ENCODE measurements at regions not wholly inside any gene's neighbourhood (a gene's known extent, or its start where the extent isn't known, plus 50 kb on each side); places are given as distances from the start of the nearest gene placed in this dataset.

GRCh38 chr10:4121502-4122380 lies 336.7 kb upstream of the KLF6 start:
- no peak for DNase-seq (ENCODE audit: low read depth in 2 of 2)

GRCh38 chr10:4120096-4120853 lies 335.3 kb upstream of the KLF6 start:
- no peak for DNase-seq (ENCODE audit: low read depth in 2 of 2)

DNA sequence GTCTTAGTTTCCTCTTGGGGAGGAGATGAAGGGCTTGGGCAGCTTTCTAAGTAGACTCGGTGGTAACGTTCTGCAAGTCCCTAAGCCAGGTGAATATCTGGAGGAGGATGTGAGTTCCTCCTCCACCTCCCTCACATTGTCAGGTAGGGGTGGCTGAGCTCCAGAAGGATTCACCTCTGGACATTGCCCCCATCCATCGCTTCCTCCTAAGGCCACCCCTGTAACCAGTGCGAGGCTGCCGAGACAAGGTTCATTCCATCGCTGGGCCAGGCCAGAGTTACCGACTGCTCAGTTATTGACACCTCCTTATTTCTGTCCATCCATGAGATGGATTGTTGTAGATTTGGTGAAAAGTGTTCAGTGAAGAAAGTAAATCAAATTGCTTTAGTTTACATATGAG lies 334.1 kb upstream of the KLF6 start:
- DNase-seq (ENCODE audit: low read depth in 2 of 2), result no peak

GRCh38 chr10:4117604-4118003 lies 332.6 kb upstream of the KLF6 start:
- no peak for DNase-seq (ENCODE audit: low read depth in 2 of 2)

- no peak for DNase-seq (ENCODE audit: low read depth in 2 of 2)
These were observed 326.6 kb upstream of the KLF6 start for GRCh38 chr10:4111643-4112042.

- DNase-seq (ENCODE audit: low read depth in 2 of 2), result no peak
These were observed 324.5 kb upstream of the KLF6 start for GRCh38 chr10:4109469-4109868.

DNA sequence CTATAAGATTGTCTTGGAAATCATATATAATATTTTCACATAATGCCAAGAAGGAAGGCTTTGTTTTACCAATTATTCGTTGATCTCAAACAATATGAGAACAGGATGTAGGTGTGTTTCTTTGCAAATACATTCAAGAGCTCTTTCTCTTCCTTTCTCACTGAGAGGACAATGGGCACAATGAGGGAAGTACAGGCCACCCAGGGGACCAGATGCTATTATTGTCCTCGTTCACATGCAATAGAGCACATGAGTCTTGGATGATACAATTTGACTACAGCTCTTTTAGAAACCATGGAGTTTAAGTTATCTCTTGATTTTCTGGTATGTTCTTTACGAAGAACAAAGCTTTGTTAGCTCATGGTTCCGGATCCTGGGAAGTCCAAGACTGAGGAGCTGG lies 323.7 kb upstream of the KLF6 start:
- DNase-seq (ENCODE audit: low read depth in 2 of 2), result no peak

DNA sequence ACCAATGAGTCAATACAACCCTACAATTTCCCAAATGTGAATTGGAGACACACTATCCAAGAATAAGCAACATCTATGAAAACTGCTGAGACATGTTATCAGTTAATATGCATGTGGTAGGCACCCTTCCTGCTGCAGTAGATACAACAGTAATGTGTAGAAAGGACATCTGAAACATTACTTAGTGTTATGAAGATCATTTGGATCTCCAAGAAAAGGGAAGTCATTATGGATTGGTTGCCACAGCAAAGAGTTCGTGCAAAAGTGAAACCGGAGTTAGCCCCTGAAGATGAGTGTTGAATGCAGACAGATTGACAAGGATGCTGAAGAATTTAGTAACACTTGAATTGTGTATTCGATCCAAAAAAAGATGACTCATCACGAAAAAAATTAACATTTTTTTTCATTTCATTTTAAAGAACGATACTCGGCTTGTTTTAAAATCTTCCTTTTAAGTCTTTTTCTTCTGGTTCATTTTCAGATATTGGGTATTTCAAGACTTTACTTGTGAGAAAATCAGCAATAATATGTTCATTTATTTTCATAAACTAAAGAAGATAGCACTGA lies 322.4 kb upstream of the KLF6 start:
- no peak for DNase-seq (ENCODE audit: low read depth in 2 of 2)

DNA sequence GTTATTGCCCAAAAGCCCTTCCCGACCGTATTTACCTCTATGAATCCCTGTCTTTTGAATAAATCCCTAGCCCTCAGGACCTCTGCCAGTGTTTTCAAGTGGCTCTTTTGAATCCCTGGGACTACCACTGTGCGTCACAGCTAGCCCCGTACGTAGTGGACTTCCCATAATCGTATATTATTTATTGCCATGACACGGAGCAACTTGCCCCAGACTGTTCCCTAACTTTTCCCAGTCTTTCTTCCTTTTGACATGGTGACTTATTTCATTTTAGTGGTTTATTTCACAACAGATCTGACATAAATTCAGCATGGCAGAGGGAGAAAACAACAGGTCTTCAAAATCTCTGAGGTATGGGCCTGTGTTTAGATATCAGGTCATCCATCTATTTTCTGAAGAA lies 318.6 kb upstream of the KLF6 start:
- no peak for DNase-seq (ENCODE audit: low read depth in 2 of 2)

DNA sequence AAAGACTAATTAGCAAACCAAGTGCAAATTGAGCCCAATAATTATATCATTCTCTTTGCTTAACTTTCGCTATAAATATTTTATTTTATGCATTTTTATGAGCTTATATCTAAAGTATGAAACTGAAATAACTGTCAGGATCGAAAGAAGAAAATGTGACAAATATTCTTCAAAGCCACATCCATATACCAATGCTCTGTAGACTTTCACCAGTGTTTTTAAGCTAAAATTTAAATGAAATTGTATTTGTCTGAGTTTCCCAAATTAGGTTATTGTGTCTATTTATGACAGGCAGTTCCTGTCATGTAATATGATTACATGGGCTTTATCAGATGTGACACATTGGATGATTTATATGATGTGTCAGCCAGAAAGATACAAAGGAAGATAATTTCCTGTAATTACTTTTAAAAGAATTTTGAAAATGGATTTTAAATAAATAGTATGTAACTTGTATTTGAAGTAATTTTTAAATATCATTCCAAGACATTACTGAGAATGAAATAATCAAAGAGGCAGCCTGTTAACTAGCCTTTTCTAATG lies 317.9 kb upstream of the KLF6 start:
- DNase-seq (ENCODE audit: low read depth in 2 of 2), result no peak

GRCh38 chr10:4101918-4102654 lies 317.1 kb upstream of the KLF6 start:
- DNase-seq (ENCODE audit: low read depth in 2 of 2), result no peak

DNA sequence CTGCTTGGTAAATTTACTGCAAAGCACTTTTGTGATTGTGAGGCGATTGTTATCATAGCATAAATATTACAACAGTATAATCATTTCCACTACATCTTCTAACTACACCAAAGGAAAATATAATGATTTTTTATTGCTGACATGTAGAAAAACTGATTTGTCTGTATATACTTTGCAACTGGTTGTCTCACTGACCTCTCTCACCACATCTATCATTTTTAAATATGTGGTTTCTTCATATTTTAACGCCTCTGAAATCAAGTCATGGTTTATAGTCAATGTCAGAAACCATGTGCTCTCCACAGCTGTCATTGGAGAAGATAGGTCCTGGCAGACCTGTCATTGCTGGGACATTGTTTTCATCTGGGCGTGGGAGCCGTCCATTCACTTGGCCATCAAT lies 315.4 kb upstream of the KLF6 start:
- no peak for DNase-seq (ENCODE audit: low read depth in 2 of 2)

DNA sequence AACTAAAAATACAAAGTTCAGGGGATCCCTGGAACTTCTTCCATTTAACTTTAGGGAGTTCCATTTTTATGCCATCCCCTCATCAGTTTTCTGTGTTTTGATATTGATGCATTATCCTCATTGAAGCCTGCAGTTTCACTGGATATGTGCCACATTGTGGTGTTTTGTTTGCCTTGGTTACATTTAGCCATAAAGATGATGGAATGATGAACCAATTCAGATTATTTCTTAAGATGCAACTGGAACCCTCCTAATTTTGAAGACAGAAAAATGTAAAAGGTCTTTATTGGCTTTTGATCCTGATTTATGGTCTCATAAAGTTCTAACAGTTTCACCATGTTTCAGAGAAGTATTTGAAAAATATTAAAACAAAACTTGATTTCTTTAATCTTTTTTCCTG lies 314.2 kb upstream of the KLF6 start:
- DNase-seq (ENCODE audit: low read depth in 2 of 2), result no peak

DNA sequence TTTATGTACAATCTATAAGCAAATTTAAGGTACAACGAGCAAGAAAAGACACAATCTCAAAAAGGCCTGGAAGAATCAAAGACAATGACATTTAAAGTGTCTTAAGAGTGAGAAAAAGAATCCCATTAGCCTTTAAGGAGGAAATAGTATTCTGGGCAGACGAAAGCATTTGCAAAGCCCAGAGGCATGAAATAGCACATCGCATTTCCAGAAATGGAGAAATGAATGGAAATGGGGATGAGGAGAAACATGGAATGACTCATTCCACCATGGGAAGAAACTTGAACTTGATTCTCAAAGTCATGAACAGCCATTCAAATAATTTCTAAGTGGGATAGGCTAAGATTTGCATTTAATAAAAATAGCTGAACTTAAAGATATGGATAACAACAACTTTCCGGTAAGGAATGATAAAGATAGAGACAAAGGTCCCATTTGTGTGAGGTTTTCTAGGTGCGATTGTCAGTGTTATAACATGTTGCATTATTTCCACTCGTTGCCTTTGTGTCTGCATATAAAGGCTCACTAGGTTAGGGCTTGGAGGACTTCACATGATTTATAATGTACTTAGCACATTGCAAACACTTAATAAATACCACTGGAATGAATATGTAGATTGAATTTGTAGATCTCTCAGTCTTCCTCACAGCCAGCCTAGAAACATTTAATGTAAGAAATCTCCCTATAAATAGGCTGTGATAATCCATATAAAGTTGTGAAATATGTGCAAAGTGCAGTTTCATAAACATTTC lies 310.3 kb upstream of the KLF6 start:
- DNase-seq (ENCODE audit: low read depth in 2 of 2), result no peak

DNA sequence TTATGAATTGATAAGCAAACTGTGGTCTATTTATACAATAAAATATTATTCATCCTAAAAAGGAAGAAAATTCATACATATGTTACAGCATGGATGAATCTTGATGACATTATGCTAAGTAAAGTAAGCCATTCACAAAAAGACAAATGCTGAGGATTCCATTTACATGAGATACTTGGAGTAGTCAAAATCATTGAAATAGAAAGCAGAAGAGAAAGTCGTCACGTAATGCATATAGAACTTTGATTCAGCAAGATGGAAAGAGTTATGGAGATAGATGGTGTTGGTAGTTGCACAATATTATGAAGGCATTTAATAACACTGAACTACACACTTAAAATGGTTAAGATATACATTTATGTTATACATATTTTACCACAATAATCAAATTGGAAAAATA lies 309.7 kb upstream of the KLF6 start:
- DNase-seq (ENCODE audit: low read depth in 2 of 2), result no peak

- DNase-seq (ENCODE audit: low read depth in 2 of 2), result no peak
These were observed 308.4 kb upstream of the KLF6 start for GRCh38 chr10:4093438-4093837.

DNA sequence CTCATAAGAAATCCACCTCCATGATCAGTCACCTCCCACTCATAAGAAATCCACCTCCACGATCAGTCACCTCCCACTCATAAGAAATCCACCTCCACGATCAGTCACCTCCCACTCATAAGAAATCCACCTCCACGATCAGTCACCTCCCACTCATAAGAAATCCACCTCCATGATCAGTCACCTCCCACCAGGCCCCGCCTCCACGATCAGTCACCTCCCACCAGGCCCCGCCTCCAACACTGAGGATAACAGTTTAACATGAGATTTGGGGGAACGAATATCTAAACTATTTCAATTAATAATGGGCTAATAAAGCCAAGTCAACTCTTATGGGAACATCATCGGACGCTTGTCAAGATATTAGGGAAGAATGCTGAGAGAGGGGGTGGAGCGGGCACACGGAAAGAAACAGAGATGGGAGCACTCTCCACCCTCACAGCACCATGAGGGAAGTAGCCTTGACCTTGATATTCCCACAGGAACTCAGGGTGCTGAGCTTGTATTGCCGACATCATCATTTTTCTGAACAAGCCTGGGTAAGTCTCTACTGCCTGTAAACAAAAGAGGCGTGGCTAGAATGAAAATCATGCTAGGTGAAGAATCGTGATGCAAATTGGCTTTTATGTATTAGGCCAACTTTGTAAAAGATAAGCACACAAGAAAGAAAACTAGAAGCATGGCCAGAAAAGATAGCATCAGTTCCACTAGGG lies 303.5 kb upstream of the KLF6 start:
- no peak for DNase-seq (ENCODE audit: low read depth in 2 of 2)

DNA sequence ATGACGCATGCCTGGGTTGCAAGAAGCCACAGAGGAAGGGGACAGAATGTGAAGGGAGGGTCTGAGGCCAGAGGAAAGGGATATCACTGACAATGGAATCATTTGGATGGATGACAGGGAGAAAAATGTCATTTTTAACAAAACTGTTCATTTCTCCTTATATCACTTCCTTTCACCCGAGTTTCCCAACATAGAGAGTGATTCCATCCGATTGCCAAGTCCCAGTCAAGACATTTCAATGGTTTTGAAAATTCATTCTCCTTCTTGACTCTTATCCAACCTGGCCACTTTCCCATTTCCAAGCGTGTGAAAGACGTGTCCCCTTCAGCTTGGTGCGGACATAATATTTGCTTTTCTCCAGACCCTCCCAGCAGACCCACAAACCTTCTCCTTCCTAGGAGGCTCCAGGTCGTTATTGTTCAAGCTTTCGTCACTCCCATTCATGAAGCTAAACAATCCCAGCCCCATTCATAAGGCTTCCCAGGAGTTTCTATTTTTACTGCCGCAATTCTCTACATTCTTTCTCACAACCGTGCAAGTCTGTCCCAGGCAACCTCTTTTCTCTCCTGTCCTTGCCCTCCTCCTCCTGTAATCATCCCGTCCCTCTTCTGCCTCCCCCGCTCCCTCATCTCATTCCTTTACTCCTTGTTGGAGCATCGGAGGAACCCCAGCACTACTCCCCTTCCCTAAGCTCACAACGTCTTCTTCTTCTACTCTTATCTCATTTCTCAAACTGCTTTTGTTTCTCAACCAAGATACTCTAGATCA lies 301.3 kb upstream of the KLF6 start:
- DNase-seq (ENCODE audit: low read depth in 2 of 2), result no peak

DNA sequence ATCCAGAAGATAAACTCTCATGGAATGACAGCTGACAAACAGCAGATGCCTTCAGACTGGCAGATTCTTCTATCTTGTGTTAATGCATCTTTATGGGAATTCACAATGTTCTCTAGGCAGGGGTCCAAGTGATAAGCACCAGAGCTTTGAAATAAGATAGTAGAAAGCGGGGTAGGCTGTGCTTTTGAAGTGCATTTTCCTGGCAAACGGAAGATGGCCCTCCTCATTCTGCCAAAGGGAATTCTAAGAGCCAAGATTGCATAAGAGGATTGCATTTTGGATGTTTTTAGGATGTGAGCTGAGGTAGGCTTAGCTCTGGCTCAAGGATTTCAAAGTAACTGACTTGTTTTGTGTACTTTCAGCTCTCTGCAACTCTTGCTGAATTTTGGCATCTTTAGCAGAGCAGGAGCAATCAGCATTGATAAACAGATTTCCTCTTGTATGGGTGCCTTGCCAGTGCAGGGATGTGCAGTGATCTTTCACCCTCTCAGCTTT lies 298.5 kb upstream of the KLF6 start:
- DNase-seq (ENCODE audit: low read depth in 2 of 2), result no peak

DNA sequence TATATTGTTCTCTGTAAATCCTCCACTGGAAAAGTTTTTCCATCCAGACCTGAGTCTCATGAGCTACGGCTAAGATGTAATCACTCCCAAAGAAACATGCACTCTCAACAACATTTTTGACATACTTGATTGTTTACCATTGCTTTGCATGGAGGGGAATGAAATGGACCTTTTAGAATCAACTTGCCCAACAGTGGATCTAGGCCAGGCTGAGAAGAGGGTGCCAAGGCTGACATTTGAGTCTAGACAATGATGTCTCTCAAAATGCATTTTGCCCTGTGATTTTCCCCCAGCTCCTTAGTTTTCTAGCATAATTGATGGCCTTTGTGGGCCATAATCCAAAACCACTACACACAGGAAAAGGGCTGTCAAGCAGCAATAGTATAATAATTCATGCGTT lies 297.9 kb upstream of the KLF6 start:
- no peak for DNase-seq (ENCODE audit: low read depth in 2 of 2)
